ENCODE measurements at regions not wholly inside any gene's neighbourhood (a gene's known extent, or its start where the extent isn't known, plus 50 kb on each side); places are given as distances from the start of the nearest gene placed in this dataset.
"Not testable (repeated sequence)": the region's sequence is repeated elsewhere in the genome, so short reads cannot be mapped to it uniquely, and the experiment has no call there.

DNA sequence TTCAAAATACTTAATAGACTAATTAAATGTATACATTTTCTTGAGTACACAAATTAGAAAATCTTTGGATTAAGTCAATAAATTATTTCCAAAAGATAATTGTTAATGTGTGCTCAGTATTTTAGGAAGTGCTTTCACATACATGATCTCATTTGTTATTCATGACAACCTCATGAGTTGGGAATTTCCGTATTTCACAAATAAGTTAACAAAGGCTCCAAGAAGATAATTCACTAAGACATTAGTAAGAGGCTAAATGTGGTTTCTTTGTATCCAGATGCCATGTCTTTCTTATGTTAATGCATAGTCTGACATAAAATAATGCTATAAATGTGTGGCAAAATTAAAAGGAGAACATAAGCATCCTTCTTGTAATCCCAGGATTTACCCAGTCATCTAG lies 79.5 kb upstream of the TCF21 start:
- Histone ChIP-seq H3K27me3 (no peaks in the 10 kb centered on the region), H3K4me1 (no peaks in the 10 kb centered on the region), H3K27ac (no peak overlapping the region), H3K9me3 (no peaks in the 10 kb centered on the region), H3K36me3 (no peaks in the 10 kb centered on the region), H3K4me3 (replicated peaks in 1 of 3) (no peak overlapping the region)
- TF ChIP-seq, protein P1, sequence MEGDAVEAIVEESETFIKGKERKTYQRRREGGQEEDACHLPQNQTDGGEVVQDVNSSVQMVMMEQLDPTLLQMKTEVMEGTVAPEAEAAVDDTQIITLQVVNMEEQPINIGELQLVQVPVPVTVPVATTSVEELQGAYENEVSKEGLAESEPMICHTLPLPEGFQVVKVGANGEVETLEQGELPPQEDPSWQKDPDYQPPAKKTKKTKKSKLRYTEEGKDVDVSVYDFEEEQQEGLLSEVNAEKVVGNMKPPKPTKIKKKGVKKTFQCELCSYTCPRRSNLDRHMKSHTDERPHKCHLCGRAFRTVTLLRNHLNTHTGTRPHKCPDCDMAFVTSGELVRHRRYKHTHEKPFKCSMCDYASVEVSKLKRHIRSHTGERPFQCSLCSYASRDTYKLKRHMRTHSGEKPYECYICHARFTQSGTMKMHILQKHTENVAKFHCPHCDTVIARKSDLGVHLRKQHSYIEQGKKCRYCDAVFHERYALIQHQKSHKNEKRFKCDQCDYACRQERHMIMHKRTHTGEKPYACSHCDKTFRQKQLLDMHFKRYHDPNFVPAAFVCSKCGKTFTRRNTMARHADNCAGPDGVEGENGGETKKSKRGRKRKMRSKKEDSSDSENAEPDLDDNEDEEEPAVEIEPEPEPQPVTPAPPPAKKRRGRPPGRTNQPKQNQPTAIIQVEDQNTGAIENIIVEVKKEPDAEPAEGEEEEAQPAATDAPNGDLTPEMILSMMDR (IDR thresholded peaks at IDR 0.05): no peak
- intact Hi-C loops (cut with DNase I): no loop called here
- DNase-seq: no peak
- WGBS, 2 donors: 85 to 91% methylated on average over 1 of the region's 1 CpG

DNA sequence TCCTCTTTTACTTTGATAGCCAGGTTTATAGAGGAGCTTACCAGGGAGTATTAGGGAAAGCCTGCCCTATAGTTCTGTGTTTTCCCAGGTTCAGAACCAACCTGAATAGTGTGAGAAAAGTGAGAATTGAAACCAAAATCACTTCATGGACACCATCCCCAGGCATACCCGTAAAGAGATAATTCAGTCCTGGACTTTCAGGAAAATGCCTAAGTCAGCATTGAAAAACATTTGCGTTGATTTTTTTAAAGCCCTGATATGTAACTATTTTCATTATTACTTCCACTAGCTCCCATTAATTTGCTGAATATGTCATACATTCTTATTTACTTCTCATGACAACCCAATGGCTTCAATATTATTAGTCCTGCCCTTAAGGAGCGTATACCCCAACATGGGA lies 77.4 kb upstream of the TCF21 start:
- Histone ChIP-seq H3K9me3 (no peaks in the 10 kb centered on the region), H3K36me3 (no peaks in the 10 kb centered on the region), H3K4me1 (no peaks in the 10 kb centered on the region), H3K27ac (no peak overlapping the region), H3K4me3 (replicated peaks in 1 of 3) (no peak overlapping the region), H3K27me3 (no peaks in the 10 kb centered on the region)
- TF ChIP-seq, protein P1 (IDR thresholded peaks at IDR 0.05): no peak
- no peak for TF ChIP-seq POLR2A (IDR thresholded peaks at IDR 0.05)
- DNase-seq: no peak
- WGBS, 2 donors: 92 to 93% methylated on average over 3 of the region's 3 CpGs
- intact Hi-C loops (cut with DNase I): no loop called here

DNA sequence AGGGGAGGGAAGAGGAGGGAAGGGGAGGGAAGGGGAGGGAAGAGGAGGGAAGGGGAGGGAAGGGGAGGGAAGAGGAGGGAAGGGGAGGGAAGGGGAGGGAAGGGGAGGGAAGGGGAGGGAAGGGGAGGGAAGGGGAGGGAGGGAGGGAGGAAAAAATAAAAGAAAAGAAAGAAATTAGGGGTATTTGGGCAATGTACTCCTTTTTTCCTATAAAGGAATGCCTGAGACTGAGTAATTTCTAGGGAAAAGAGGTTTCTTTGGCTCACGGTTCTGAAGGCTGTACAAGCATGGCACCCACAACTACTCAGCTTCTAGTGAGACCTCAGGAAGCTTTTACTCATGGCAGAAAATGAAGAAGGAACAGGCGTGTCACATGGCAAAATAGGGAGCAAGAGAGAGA lies 76.5 kb upstream of the TCF21 start:
- H3K27me3 ChIP-seq; intact Hi-C loops (cut with DNase I); H3K9me3 ChIP-seq; H3K4me3 ChIP-seq (replicated peaks in 1 of 3); H3K36me3 ChIP-seq; DNase-seq; H3K27ac ChIP-seq; H3K4me1 ChIP-seq: not testable (repeated sequence)
- 84 to 89% methylated on average over 2 of the region's 2 CpGs for WGBS, 2 donors

DNA sequence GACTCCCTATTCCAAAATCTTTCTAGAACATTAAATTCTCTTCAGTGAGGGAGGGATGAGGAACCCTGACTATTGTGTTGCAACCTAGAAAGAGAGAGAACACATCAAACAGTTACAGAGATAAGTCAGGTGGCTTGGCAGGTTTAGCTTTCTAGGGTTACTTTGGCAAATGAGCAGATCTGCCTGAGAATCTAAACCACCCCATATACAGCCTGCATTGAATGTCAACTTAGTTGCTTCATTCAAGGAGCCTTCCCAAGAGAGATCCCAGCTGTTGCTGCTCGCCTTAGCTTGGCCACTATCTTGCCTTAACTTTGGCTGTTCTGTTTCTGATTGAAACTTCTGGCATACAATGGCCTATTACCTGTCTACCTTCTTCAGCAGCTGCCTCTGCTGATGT lies 74.7 kb upstream of the TCF21 start:
- H3K4me1 ChIP-seq: no peaks in the 10 kb centered on the region
- H3K36me3 ChIP-seq: no peaks in the 10 kb centered on the region
- H3K4me3 ChIP-seq (replicated peaks in 1 of 3): no peak overlapping the region
- intact Hi-C loops (cut with DNase I): no loop called here
- no peak overlapping the region for H3K27ac ChIP-seq
- TF ChIP-seq, protein P1 (IDR thresholded peaks at IDR 0.05): no peak
- no peak for TF ChIP-seq POLR2A (IDR thresholded peaks at IDR 0.05)
- WGBS, 2 donors: 70 to 83% methylated on average over 1 of the region's 1 CpG
- no peak for DNase-seq
- H3K27me3 ChIP-seq: no peaks in the 10 kb centered on the region
- H3K9me3 ChIP-seq: no peaks in the 10 kb centered on the region

DNA sequence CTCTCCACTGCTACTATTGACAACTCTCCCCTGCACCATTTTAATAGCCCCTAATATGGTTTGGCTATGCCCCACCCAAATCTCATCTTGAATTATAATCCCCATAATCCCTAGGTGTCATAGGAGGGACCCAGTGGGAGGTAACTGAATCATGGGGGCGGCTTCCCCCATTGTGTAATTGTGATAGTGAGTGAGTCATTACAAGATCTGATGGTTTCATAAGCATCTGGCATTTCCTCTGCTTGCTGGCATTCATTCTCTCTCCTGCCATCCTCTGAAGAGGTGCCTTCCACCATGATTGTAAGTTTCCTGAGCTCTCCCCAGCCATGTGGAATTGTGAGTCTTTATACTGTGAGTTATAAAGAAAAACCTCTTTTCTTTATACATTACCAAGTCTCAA lies 74.1 kb upstream of the TCF21 start:
- Histone ChIP-seq H3K4me1 (no peaks in the 10 kb centered on the region), H3K9me3 (no peaks in the 10 kb centered on the region), H3K27ac (no peak overlapping the region), H3K27me3 (no peaks in the 10 kb centered on the region), H3K36me3 (no peaks in the 10 kb centered on the region), H3K4me3 (replicated peaks in 1 of 3) (no peak overlapping the region)
- DNase-seq: no peak
- WGBS, 2 donors: 61 to 81% methylated on average over 1 of the region's 1 CpG
- intact Hi-C loops (cut with DNase I): no loop called here
- TF ChIP-seq POLR2A (IDR thresholded peaks at IDR 0.05): no peak
- TF ChIP-seq, protein P1 (IDR thresholded peaks at IDR 0.05): no peak

DNA sequence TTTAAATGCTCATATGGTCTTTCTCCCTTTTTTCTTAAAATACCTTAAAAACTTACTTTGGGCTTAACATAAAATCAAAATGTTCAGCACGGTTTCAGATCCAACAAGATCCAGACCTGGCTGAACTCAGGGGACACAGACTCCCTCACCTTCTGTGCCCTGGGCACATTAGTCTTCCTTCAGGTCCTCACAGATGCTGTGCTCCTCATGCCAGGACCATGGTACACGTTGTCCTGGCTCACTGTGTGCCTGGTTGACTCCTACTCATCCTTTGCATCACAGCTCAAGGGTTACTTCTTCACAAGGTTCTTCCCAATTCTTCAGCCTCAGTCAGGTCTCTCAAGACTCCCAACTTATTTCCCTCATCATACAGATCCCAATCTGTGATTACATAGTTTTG lies 73.6 kb upstream of the TCF21 start:
- no peaks in the 10 kb centered on the region for H3K27me3 ChIP-seq
- H3K4me1 ChIP-seq: no peaks in the 10 kb centered on the region
- intact Hi-C loops (cut with DNase I): no loop called here
- 69 to 75% methylated on average over 2 of the region's 2 CpGs for WGBS, 2 donors
- no peaks in the 10 kb centered on the region for H3K36me3 ChIP-seq
- TF ChIP-seq, protein P1 (IDR thresholded peaks at IDR 0.05): no peak
- TF ChIP-seq POLR2A (IDR thresholded peaks at IDR 0.05): no peak
- DNase-seq: no peak
- H3K9me3 ChIP-seq: no peaks in the 10 kb centered on the region
- no peak overlapping the region for H3K27ac ChIP-seq
- no peak overlapping the region for H3K4me3 ChIP-seq (replicated peaks in 1 of 3)
